HepG2 (cell line): ENCODE measurements at regions not wholly inside any gene's neighbourhood (a gene's known extent, or its start where the extent isn't known, plus 50 kb on each side); places are given as distances from the start of the nearest gene placed in this dataset.
A peak's percentile ranks its signal among the peaks of the same experiment; 100 is the strongest.

Experiments
- ATAC-seq: fragments of 200-7000 bp; cut with Tn5 transposase; 3 replicates; pipeline ENCODE4 v1.9.1; 2020; ENCODE audit warnings: mild to moderate bottlenecking, moderate library complexity
- BruUV-seq: library from RNA; stranded (reverse); fragments of 400-500 nt; replicated peaks from 2 replicates; lab custom pipeline; 2021; lab: Mats Ljungman, UMichigan
- CTCF ChIA-PET: fragments of 300-600 bp; formaldehyde crosslinking; extraction: SDS; loops from one replicate; lab custom pipeline; 2021; ENCODE audit warnings: low total read pairs, inconsistent platforms, low intra/inter-chr PET ratio; lab: Yijun Ruan, JAX
- POLR2A ChIA-PET: fragments of 350-600 bp; sonication (Branson Sonifier 250); formaldehyde crosslinking; loops from one replicate; lab custom pipeline; 2020; ENCODE audit warnings: antibody characterized with exemption, inconsistent platforms; lab: Yijun Ruan, JAX
- DNase-seq: peaks from one replicate; pipeline ENCODE4 v3.0.0-alpha.2; 2015; ENCODE audit warnings: low spot score
- FAIRE-seq: peaks from 3 replicates; lab custom pipeline; 2011; peaks lifted over from hg19 to GRCh38; lab: Jason Lieb, UNC
- H2AFZ ChIP-seq: one replicate; pipeline ENCODE4 v1.6.1; 2011; ENCODE audit warnings: low read length, inconsistent platforms
- H3K27ac ChIP-seq: fragments of 300-600 bp; 3 replicates; pipeline ENCODE4 v1.8.0; 2011; ENCODE audit warnings: mixed run types, mild to moderate bottlenecking, mixed read lengths, low read length, inconsistent platforms; ENCODE audit not compliant: insufficient read depth; ENCODE audit errors: extremely low read length
- H3K27me3 ChIP-seq, 2 experiments: fragments of 200-600 bp in 1 of 2; 2 replicates in 1 of 2; 3 replicates in 1 of 2; pipeline versions ENCODE4 v1.6.0 to v1.8.0; 2011; ENCODE audit warnings: low read length in 2 of 2, mild to moderate bottlenecking in 2 of 2, moderate library complexity in 2 of 2, inconsistent platforms in 1 of 2; ENCODE audit not compliant: insufficient read depth in 2 of 2, control insufficient read depth in 1 of 2
- H3K36me3 ChIP-seq, 2 experiments: fragments of 200-600 bp in 1 of 2; replicated peaks in 1 of 2; 2 replicates in 1 of 2; 3 replicates in 1 of 2; pipeline versions ENCODE4 v1.5.1 to v1.8.0; 2011; ENCODE audit warnings: low read length in 2 of 2, inconsistent platforms in 1 of 2; ENCODE audit not compliant: insufficient read depth in 2 of 2, control insufficient read depth in 1 of 2
- H3K4me1 ChIP-seq: 2 replicates; pipeline ENCODE4 v1.5.1; 2012; ENCODE audit warnings: low read length, inconsistent platforms; ENCODE audit not compliant: insufficient read depth
- H3K4me2 ChIP-seq: 2 replicates; pipeline ENCODE4 v1.6.0; 2011; ENCODE audit warnings: low read depth, low read length, inconsistent platforms
- H3K4me3 ChIP-seq, 3 experiments: fragments of 200-600 bp in 1 of 3; sonication (generic), shearing (Covaris generic) in 1 of 3; replicated peaks in 1 of 3; 2 replicates each; pipeline ENCODE4 v1.5.1; 2011 to 2016; ENCODE audit warnings: low read length in 3 of 3, inconsistent platforms in 2 of 3, low read depth in 2 of 3, mild to moderate bottlenecking in 2 of 3, control low read depth in 1 of 3, mixed read lengths in 1 of 3; ENCODE audit not compliant: insufficient read depth in 1 of 3
- H3K79me2 ChIP-seq: one replicate; pipeline ENCODE4 v1.6.1; 2011; ENCODE audit warnings: low read length, inconsistent platforms; ENCODE audit not compliant: insufficient read depth
- H3K9ac ChIP-seq: 2 replicates; pipeline ENCODE4 v1.6.0; 2011; ENCODE audit warnings: mild to moderate bottlenecking, low read depth, low read length, inconsistent platforms; ENCODE audit not compliant: insufficient read depth
- H3K9me3 ChIP-seq: 2 replicates; pipeline ENCODE4 v1.5.1; 2012; ENCODE audit warnings: mild to moderate bottlenecking, low read length
- H4K20me1 ChIP-seq: 2 replicates; pipeline ENCODE4 v1.6.0; 2011; ENCODE audit warnings: inconsistent platforms, mild to moderate bottlenecking, low read length, moderate library complexity; ENCODE audit not compliant: insufficient read depth
- CREB1 ChIP-seq, 2 experiments: fragments of 450-650 bp in 1 of 2; IDR thresholded peaks; 2 replicates each; pipeline ENCODE4 v1.6.1; 2016 to 2017; ENCODE audit warnings: control low read depth in 1 of 2, mild to moderate bottlenecking in 1 of 2, missing compliant biosample characterization in 1 of 2, missing genetic modification characterization in 1 of 2
- GMEB2 ChIP-seq: IDR thresholded peaks from 2 replicates; pipeline ENCODE4 v1.6.1; 2016; ENCODE audit warnings: missing biosample characterization, missing genetic modification reagents, low read depth
- HNF4G ChIP-seq, 2 experiments: sonication (generic) in 1 of 2; formaldehyde crosslinking in 1 of 2; IDR thresholded peaks; 2 replicates each; pipeline versions ENCODE4 v1.4.0 to v1.6.1; 2011 to 2020; ENCODE audit warnings: borderline replicate concordance in 2 of 2, low read depth in 2 of 2, mild to moderate bottlenecking in 2 of 2, low read length in 1 of 2, missing genetic modification reagents in 1 of 2, moderate library complexity in 1 of 2
- PRDM15 ChIP-seq: sonication (generic); formaldehyde crosslinking; IDR thresholded peaks from 2 replicates; pipeline ENCODE4 v1.4.0; 2020; ENCODE audit warnings: missing genetic modification reagents
- WGBS: methylation state at CpG from one replicate; pipeline ENCODE4 v1.1.6; 2017; ENCODE audit warnings: low lambda C conversion rate; 5-methylcytosine and 5-hydroxymethylcytosine counted together
- in situ Hi-C: cut with HindIII; loops from 2 replicates; pipeline ENCODE4 v1.10.0; 2017; ENCODE audit warnings: low pct_unique_long_range_greater_than_20kb; ENCODE audit not compliant: extremely low pct_ligation_motif_present
- intact Hi-C: fragments of 100-400 bp; cut with micrococcal nuclease; formaldehyde crosslinking; loops from one replicate; pipeline ENCODE4 v1.10.0; 2022; ENCODE audit not compliant: unreplicated experiment

- FAIRE-seq (no peak), DNase-seq (no peak), ATAC-seq (no peak)
- intact Hi-C loops = no loop called here
- WGBS = 63% methylated on average over 4 of the region's 4 CpGs
- Histone ChIP-seq H3K27me3 (no peaks in the 10 kb centered on the region), H3K36me3 (no peaks in the 10 kb centered on the region), H2AFZ (no peak overlapping the region), H3K9me3 (no peaks in the 10 kb centered on the region), H3K4me3 (no peak overlapping the region), H3K79me2 (no peaks in the 10 kb centered on the region)
- no TSS peak for BruUV-seq
- TF ChIP-seq GMEB2 (no peak), CREB1 (IDR thresholded peaks at IDR 0.05) (no peak), CREB1 (CRISPR knock-in tag; IDR thresholded peaks at IDR 0.05) (no peak)
- TF ChIP-seq, all 625 proteins: peak for 0
- H3K27ac ChIP-seq = no peak overlapping the region
- CTCF ChIA-PET = no interaction called here
- H3K4me1 ChIP-seq = peaks cover 33% of the 10 kb centered on the region
- H3K4me2 ChIP-seq = no peak overlapping the region
- POLR2A ChIA-PET = no interaction called here
- in situ Hi-C loops = no loop called here
- no peak overlapping the region for H3K9ac ChIP-seq
- H4K20me1 ChIP-seq = no peaks in the 10 kb centered on the region
These were observed 108.0 kb upstream of the GRIA3 start for GRCh38 chrX:123075947-123076561.

- FAIRE-seq = no peak
- POLR2A ChIA-PET = no interaction called here
- in situ Hi-C loops = no loop called here
These were observed 106.4 kb upstream of the GRIA3 start for GRCh38 chrX:123077631-123078030.

More at GRCh38 chrX:123077631-123078030, 106.4 kb upstream of the GRIA3 start:
- ATAC-seq (no peak), DNase-seq (no peak)
- Histone ChIP-seq H3K4me3 (no peak overlapping the region), H3K79me2 (no peaks in the 10 kb centered on the region), H3K9ac (no peak overlapping the region), H3K9me3 (no peaks in the 10 kb centered on the region), H3K36me3 (no peaks in the 10 kb centered on the region), H3K4me2 (no peak overlapping the region), H2AFZ (no peak overlapping the region), H3K27ac (no peak overlapping the region), H3K4me1 (peaks cover 32% of the 10 kb centered on the region), H4K20me1 (no peaks in the 10 kb centered on the region), H3K27me3 (no peaks in the 10 kb centered on the region)
- TF ChIP-seq PRDM15 (0 out of 2 replicates have a peak, but pooled peaks have one; percentile 21), HNF4G (IDR thresholded peaks at IDR 0.05; ENCODE audit: borderline replicate concordance, low read depth, low read length) (no peak), HNF4G (CRISPR knock-in tag; IDR thresholded peaks at IDR 0.05; ENCODE audit: borderline replicate concordance, low read depth) (no peak)
- intact Hi-C loops = no loop called here
- CTCF ChIA-PET = no interaction called here
- no TSS peak for BruUV-seq
